Heart left ventricle (tissue), 13 donors: ENCODE measurements at regions not wholly inside any gene's neighbourhood (a gene's known extent, or its start where the extent isn't known, plus 50 kb on each side); places are given as distances from the start of the nearest gene placed in this dataset.

Source experiments
- POLR2A ChIP-seq, 2 donors: fragments of 450-650 bp; IDR thresholded peaks; one replicate each; pipeline ENCODE4 v1.6.1; 2017; ENCODE audit warnings: antibody characterized with exemption in 2 of 2, mild to moderate bottlenecking in 2 of 2, moderate library complexity in 2 of 2
- TF ChIP-seq, protein P1 (sequence below), 12 donors: fragments of 200-600 bp; sonication (generic) in 4 of 12; IDR thresholded peaks; one replicate each; pipeline versions ENCODE4 v1.5.0 to v1.8.0; 2018 to 2022; ENCODE audit warnings: antibody characterized with exemption in 12 of 12, mild to moderate bottlenecking in 5 of 12
- donor health status: ischemic (EF 13 %, LVEDD 7.1; RV severe dilation, severe dysfunction).
- donor health status: DM: no; HTN: yes; CAD: no.
- donor health status: DM: no; HTN: no; CAD: no.
- donor health status: ischemic (EF 25% LVEDD 6.9; RV normal size, moderate dysfunction).
- donor health status: ischemic (EF 25% LVEDD 5.7; RV mildly dilated, moderate dysfunction).
- donor health status: ischemic (EF 35%, LVEDD 5.7; RV mildly dilated, moderate dysfunction).
- donor health status: nonischemic (EF 11% LVEDD 7.7; RV severe dilation, severe dysfunction).
- donor health status: DM: yes; HTN: yes; CAD: no.
- donor health status: PGD.
- donor health status: ischemic (EF 29% LVEDD 5.4; RV normal size, mild dysfunction).
- donor health status: nonischemic (EF 23%, LVEDD 6.1; RV moderate dilation, normal function).

DNA sequence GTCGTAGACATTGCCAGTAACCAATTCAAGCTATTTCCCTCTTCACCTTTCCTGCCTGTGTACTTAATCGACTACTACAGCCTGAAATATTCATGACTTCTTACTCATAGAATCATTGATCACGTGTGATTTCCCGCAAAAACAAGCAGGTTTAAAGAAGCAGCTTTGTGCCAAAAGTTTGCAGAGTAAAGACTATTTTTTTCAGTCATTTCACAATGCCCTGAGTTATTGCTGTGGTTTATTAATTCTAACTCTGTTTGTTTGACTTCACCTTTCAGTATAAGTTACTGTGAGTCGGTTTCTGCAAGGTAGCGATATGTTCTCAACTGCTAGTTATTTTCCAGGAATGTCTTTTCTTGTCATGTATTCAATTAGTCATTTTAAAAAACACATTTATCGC is 995.3 kb downstream of the SORCS1 start:
- TF ChIP-seq, protein P1, sequence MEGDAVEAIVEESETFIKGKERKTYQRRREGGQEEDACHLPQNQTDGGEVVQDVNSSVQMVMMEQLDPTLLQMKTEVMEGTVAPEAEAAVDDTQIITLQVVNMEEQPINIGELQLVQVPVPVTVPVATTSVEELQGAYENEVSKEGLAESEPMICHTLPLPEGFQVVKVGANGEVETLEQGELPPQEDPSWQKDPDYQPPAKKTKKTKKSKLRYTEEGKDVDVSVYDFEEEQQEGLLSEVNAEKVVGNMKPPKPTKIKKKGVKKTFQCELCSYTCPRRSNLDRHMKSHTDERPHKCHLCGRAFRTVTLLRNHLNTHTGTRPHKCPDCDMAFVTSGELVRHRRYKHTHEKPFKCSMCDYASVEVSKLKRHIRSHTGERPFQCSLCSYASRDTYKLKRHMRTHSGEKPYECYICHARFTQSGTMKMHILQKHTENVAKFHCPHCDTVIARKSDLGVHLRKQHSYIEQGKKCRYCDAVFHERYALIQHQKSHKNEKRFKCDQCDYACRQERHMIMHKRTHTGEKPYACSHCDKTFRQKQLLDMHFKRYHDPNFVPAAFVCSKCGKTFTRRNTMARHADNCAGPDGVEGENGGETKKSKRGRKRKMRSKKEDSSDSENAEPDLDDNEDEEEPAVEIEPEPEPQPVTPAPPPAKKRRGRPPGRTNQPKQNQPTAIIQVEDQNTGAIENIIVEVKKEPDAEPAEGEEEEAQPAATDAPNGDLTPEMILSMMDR (IDR thresholded peaks at IDR 0.05): no peak
- TF ChIP-seq POLR2A (IDR thresholded peaks at IDR 0.05): no peak
